GM21447 (cell line): ENCODE measurements at regions not wholly inside any gene's neighbourhood (a gene's known extent, or its start where the extent isn't known, plus 50 kb on each side); places are given as distances from the start of the nearest gene placed in this dataset.

Source experiments
- ATAC-seq: cut with Tn5 transposase; IDR thresholded peaks from one replicate; pipeline ENCODE4 v1.9.1; 2021; ENCODE audit not compliant: unreplicated experiment

GRCh38 chr22:49721211-49721763 is 106.4 kb downstream of the BRD1 start:
- ATAC-seq = no peak

- ATAC-seq = no peak
These were observed 107.3 kb downstream of the BRD1 start for GRCh38 chr22:49720279-49720959.

GRCh38 chr22:49719046-49719445 is 108.6 kb downstream of the BRD1 start:
- ATAC-seq = no peak

- ATAC-seq = no peak
These were observed 109.3 kb downstream of the BRD1 start for GRCh38 chr22:49718396-49718795.

- no peak for ATAC-seq
These were observed 110.3 kb downstream of the BRD1 start for GRCh38 chr22:49717322-49717919.

- no peak for ATAC-seq
These were observed 111.2 kb downstream of the BRD1 start for GRCh38 chr22:49716441-49716840.

- no peak for ATAC-seq
These were observed 112.2 kb downstream of the BRD1 start for GRCh38 chr22:49715450-49715849.

GRCh38 chr22:49713003-49713402 is 114.7 kb downstream of the BRD1 start:
- ATAC-seq = no peak

GRCh38 chr22:49712195-49712791 is 115.4 kb downstream of the BRD1 start:
- ATAC-seq = no peak

GRCh38 chr22:49710746-49711145 is 116.9 kb downstream of the BRD1 start:
- no peak for ATAC-seq

- ATAC-seq = no peak
These were observed 118.2 kb downstream of the BRD1 start for GRCh38 chr22:49709464-49709863.

GRCh38 chr22:49705972-49706352 is 121.7 kb downstream of the BRD1 start:
- ATAC-seq = no peak

- ATAC-seq = no peak
These were observed 122.3 kb downstream of the BRD1 start for GRCh38 chr22:49705216-49705971.

GRCh38 chr22:49704345-49705215 is 123.1 kb downstream of the BRD1 start:
- no peak for ATAC-seq

- no peak for ATAC-seq
These were observed 123.7 kb downstream of the BRD1 start for GRCh38 chr22:49703990-49704344.

GRCh38 chr22:49703505-49703904 is 124.2 kb downstream of the BRD1 start:
- ATAC-seq = no peak

GRCh38 chr22:49702068-49702397 is 125.6 kb downstream of the BRD1 start:
- no peak for ATAC-seq

- ATAC-seq = no peak
These were observed 126.1 kb downstream of the BRD1 start for GRCh38 chr22:49701380-49702067.

- ATAC-seq = no peak
These were observed 127.7 kb downstream of the BRD1 start for GRCh38 chr22:49699928-49700498.

- ATAC-seq = no peak
These were observed 128.2 kb downstream of the BRD1 start for GRCh38 chr22:49699476-49699875.
